ENCODE measurements at regions not wholly inside any gene's neighbourhood (a gene's known extent, or its start where the extent isn't known, plus 50 kb on each side); places are given as distances from the start of the nearest gene placed in this dataset.

DNA sequence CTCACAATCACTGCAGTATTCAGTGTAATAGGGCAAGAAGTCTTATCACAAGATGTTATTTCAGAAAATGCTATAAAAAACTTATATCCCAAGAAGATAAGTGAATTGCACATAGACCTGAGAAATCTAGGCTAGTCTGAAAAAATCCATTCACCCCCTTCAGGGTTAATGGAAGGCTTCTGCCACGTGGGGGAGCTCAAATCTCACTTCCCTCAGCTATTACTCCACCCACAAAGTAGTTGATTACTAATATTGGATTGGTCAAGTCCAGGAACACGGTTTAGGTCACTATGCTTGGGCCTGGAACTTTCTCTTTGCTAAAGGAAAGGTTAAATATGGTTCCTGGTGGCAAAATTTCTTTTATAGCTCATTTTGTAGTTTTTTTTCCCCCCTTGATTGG is 51.2 kb upstream of the ADAM23 start:
- Mint-ChIP-seq H3K4me3 (no peak overlapping the region), H3K9me3 (peaks cover 2 to 4% of the 10 kb centered on the region in 2 donors), H3K36me3 (no peaks in the 10 kb centered on the region), H3K27me3 (ENCODE audit: low read depth in 2 of 2) (no peaks in the 10 kb centered on the region), H3K4me1 (no peaks in the 10 kb centered on the region), H3K27ac (no peak overlapping the region)
- no peaks in the 10 kb centered on the region for H3K27me3 ChIP-seq (ENCODE audit: control insufficient read depth, insufficient read depth, low read length)
- H3K9me3 ChIP-seq (ENCODE audit: control insufficient read depth, insufficient read depth, low read length): no peaks in the 10 kb centered on the region
- WGBS (ENCODE audit: insufficient coverage): no CpG with 5 or more reads among the region's 2 CpGs
- TF ChIP-seq, protein P1, sequence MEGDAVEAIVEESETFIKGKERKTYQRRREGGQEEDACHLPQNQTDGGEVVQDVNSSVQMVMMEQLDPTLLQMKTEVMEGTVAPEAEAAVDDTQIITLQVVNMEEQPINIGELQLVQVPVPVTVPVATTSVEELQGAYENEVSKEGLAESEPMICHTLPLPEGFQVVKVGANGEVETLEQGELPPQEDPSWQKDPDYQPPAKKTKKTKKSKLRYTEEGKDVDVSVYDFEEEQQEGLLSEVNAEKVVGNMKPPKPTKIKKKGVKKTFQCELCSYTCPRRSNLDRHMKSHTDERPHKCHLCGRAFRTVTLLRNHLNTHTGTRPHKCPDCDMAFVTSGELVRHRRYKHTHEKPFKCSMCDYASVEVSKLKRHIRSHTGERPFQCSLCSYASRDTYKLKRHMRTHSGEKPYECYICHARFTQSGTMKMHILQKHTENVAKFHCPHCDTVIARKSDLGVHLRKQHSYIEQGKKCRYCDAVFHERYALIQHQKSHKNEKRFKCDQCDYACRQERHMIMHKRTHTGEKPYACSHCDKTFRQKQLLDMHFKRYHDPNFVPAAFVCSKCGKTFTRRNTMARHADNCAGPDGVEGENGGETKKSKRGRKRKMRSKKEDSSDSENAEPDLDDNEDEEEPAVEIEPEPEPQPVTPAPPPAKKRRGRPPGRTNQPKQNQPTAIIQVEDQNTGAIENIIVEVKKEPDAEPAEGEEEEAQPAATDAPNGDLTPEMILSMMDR (IDR thresholded peaks at IDR 0.05): no peak
- DNase-seq: peak in 1 of 2 donors; percentile 33
- H3K4me1 ChIP-seq (ENCODE audit: control insufficient read depth, insufficient read depth, low read length): no peaks in the 10 kb centered on the region
- no peak overlapping the region for H3K4me3 ChIP-seq (ENCODE audit: low read length)
- intact Hi-C loops (cut with micrococcal nuclease): no loop called here
- ATAC-seq: no peak
- H3K27ac ChIP-seq (ENCODE audit: low read length): no peak overlapping the region
- no peaks in the 10 kb centered on the region for H3K36me3 ChIP-seq (ENCODE audit: control insufficient read depth, insufficient read depth, low read length)
